ENCODE measurements at regions not wholly inside any gene's neighbourhood (a gene's known extent, or its start where the extent isn't known, plus 50 kb on each side); places are given as distances from the start of the nearest gene placed in this dataset.
"Not testable (repeated sequence)": the region's sequence is repeated elsewhere in the genome, so short reads cannot be mapped to it uniquely, and the experiment has no call there.

DNA sequence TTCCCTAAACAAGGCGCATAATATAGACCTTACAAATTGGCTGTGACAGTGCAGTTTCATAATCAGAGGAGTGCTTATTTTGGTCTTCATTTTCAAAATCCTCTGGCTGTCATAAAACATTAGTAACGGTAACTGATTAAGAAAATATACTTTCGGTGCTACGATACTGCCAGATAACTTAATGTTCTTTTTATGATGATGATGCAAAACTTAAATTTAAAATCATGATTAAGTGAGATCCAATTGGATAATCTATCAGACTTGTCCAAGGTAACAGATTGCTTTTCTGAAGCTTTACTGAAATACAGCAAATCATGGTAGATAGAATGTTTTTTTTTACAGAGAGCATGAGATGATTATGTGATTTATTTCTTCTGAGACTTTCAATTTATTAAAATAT is 364.2 kb upstream of the CNTN3 start:
- DNase-seq: no peak

DNA sequence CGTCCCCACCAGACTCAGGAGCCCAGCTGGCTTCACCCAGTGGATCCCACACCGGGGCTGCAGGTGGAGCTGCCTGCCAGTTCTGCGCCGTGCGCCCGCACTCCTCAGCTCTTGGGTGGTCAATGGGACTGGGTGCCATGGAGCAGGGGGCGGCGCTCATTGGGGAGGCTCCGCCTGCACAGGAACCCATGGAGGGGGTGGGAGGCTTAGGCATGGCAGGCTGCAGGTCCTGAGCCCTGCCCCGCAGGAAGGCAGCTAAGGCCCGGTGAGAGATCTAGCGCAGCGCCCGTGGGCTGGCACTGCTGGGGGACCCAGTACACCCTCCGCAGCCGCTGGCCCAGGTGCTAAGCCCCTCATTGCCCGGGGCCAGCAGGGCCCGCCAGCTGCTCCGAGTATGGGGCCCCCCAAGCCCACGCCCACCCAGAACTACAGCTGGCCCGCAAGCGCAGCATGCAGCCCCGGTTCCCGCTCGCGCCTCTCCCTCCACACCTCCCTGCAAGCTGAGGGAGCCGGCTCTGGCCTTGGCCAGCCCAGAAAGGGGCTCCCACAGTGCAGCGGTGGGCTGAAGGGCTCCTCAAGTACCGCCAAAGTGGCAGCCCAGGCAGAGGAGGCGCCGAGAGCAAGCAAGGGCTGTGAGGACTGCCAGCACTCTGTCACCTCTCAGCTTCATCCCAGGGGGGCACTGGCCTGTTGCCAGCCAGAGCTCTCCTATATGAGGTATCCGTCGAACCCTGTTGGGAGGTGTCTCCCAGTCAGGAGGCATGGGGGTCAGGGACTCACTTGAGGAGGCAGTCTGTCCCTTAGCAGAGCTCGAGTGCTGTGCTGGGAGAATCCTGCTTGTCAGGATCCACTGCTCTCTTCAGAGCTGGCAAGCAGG is 370.8 kb upstream of the CNTN3 start:
- DNase-seq: not testable (repeated sequence)

DNA sequence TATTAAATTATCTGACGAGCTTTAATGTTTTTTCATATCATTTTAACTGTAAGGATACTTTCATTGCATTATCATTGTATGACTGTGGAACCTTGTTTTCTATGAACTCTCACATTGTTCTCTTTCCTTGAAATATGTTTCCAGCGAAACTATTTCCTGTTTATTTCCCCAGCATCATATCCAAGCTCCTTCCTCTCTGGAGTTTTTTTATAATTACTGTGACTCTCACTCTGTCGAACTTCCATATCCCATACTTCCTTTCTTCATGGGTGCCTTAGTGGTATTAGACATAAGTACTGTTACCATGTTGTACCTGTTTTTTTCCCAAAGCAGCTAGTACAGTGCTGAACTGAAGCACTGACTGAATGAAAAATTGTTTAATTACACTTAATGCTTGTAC is 373.6 kb upstream of the CNTN3 start:
- DNase-seq: no peak

DNA sequence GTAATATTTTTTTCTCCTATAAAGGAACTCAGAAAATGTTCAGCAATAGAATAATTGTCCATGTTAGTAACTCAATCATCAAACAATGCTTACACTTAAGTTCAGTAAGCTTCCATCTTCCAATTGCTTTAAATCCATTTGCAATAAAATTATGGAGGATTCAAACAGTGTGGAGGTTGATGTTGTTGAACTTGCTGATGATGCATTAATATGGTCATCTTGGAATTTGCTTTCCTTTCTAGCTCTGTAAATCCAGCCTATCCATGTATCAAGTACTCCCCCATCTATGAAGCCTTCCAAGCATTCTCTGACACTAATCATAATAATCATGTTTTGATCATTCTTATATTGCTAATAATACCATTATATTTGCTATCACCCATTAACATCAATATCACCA is 378.4 kb upstream of the CNTN3 start:
- DNase-seq: no peak

DNA sequence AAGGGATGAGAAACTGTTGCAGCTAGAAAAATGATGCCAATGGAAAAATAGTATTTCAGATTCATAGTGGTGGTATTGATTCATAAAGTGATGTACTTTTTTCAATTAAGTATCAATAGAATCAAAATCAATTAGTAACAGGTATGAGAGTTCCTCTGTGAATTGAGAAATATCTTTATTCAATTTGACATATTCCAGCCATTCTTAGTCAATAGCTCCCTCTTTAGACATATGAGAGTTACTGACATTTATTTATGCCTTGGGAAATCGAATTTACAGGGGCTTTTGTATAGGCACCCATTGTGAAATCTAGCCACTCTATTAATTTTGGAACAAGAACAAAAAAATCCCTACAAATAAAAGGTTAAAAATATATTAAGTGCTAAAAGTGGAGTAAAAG is 386.9 kb upstream of the CNTN3 start:
- no peak for DNase-seq

DNA sequence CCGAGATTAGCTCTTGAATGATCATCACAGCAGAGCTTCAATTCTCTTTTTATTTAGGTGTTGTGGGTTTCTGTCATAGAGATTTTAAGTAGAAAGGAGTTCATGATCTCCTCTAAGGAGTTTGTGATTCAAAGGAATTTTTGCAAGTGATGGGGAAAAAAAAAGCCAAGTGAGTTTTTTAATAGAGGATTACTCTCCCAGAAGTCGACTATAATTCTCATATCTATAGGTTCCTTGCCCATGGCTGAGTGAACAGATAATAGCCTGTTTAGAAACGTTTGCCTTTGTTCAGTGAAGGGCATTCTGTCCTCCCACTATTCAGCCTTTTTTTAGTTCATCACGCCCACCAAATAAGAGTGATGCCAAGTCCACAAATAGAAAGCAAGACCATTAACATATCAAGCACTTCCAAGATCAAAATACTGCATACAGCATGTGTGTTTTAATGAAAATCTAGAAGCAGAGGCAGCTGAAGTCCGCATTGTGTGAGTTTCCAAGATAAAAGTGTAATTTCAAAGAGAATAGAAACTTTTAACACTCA is 398.4 kb upstream of the CNTN3 start:
- no peak for DNase-seq

DNA sequence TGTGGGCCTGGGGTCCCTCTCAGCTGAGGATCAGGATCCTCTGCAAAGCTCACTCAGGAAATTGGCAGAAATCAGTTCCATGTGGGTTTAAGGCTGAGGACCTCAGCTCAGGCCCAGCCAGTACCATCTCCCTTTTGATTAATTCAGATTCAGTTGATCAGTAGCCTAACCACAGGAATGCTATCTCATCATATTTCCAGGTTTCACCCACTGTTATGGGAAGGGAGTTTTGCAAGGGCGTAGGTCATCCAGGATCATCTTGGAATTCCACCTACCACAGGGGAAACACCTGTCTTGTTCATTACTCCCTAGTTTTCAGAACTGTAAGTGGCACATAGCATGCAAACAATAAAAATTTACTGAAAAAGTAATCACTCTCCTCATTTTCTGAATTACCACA is 399.5 kb upstream of the CNTN3 start:
- DNase-seq: no peak

DNA sequence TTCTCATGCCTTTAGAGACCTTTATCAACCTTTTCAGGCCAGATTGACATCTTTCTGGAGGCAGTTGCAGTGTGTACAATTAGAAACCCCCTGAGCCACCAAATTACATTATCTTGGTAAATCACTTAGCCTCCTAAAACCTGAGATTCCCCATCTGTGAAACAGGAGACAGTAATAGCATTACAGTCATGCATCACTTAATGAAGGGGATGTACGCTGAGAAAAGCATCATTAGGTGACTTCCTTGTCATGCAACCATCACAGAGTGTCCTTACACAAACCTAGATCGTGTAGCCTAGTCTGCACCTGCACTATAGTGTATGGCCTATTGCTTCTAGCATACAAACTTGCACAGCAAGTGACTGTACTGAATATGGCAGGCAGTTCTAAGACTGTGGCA is 400.8 kb upstream of the CNTN3 start:
- no peak for DNase-seq

DNA sequence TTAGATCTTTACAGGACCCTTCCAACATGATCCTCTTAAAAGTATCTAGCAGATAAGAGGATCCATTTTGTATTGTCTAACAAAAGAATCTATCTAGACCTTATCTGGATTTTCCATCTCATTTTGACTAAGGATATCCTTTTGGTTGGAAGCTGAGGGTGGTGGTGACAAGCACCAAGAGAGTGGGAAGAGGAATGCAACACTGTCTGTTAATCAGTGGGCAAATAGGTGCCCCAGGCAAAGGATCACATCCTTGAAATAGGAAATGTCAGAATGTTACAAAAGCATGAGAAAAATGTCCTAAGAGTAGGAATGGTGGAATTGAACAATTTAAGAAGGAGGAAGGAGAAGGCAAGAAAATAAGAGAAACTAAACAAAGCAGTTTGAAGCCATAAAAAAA is 420.7 kb upstream of the CNTN3 start:
- no peak for DNase-seq

DNA sequence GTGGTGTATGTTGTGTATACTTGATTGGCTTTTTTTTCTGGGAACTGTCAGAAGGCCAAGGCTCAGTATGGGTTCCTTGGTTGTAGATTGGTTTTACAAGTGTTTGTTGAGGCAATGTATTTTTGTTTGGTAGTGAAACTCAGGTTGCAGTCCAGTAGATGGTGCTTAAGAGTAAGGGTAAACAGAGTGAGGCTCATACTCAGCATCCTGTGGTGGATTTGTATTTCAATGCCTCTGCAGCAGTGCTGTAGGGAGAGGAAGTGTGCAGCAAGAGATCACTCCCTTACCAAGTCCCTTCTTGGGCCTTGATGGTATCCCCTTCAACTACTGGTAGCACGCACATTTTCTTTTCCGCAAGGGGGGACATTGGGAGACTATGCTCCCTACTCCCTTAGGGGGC is 428.5 kb upstream of the CNTN3 start:
- DNase-seq: no peak

DNA sequence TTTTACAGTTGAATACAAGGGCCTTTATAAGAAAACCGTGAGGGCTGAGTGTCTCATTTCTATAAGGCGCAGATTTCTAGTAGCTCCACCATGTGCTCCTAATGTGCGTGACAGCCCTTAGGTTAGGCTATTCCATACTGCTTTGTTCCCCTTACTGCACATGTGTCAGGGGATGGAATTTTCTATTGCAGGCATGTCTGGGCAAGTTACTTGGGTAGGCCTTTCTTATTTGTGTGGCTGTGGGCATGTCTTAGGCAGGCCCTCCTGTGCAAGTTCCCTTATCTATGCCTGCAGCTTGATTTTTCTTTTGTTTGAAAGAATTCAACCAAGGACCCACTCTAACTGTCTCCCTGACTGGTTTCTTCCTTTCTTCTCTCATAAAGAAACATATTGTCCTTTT is 434.2 kb upstream of the CNTN3 start:
- no peak for DNase-seq

DNA sequence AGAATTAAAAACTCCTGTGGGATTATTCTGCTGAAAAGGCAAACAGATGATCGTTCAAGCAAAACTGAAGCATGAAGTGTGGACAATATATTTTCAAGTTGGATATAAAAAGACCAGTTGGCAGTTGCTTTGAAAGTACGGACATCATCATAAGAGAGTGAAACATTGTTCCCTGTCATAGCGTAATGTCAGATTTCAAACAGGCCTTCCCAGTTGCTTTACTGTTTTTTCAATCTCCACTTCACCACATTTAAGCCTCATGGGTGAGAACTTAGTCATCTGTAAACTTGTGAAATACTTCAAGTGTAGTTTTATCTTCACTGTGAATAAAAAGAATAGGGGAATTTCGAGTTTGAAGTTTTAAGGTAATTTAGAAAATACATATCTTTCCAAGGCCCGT is 435.1 kb upstream of the CNTN3 start:
- DNase-seq: no peak

DNA sequence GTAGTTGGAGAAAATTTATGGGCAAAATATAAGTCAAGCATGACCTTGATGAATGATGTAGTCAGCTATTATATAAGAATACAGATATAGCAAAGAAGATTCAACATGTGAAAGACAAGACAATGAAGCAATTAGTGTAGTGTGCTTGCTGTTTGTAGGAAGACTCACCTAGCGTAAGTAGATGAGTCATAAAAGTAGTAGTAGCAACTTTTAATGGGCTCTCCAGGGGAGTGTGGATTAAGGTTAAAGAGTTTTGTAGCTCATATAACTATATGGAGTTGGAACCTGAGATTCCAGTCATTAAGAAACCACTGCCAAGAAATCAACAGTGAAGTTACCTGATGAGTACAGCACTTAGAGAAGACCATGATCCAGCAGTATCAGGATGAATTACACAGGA is 444.7 kb upstream of the CNTN3 start:
- DNase-seq: no peak

DNA sequence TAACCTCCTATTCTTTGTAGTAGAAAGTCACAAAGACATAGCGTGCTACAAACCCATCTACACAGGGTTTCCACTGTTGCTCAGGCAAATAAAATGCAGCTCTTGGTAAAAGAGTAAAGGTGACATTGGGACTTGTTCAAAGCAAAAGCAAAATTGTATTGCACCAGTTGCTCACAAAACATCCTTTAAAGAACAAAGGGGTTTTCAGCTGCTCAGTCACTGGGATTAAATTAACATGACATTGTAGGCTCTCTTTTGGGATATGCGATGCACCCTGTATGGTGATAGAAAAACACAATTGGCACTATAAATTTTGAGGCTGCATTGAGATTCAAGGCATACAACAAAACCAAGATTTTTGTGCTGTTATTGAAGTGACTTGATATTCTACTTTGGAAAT is 447.3 kb upstream of the CNTN3 start:
- no peak for DNase-seq

DNA sequence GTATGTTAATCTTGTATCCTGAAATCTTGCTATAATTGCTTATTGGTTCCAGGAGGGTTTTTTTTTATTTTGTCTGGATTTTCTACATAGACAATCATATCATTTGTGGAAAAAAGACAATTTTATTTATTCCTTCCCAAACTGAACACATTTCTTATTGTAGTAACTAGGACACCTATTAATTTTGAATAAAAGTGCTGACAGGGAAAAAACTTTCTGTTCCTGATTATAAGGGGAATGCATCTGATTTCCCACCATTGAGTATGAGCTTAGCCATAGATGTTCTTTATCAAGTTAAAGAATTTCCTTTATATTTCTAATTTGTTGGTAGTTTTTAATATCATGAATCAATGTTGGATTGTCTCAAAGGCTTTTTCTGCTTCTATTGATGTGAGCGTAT is 460.7 kb upstream of the CNTN3 start:
- DNase-seq: no peak

DNA sequence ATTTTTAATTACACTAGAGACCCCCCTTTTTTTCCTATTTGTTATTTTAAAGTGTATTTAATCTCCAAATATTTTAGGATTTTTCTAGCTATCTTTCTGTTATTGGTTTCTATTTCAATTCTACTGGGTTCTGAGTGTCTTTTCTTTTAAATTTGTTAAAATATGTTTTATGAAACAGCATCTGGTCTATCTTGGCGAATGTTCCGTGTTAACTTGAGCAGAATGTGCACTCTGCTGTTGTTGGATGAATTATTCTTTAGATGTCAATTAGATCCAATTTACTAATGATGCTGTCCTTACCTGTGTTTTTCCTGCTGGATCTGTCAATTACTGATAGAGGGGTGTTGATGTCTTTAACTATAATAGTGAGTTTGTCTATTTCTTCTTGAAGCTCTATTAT is 462.0 kb upstream of the CNTN3 start:
- no peak for DNase-seq

DNA sequence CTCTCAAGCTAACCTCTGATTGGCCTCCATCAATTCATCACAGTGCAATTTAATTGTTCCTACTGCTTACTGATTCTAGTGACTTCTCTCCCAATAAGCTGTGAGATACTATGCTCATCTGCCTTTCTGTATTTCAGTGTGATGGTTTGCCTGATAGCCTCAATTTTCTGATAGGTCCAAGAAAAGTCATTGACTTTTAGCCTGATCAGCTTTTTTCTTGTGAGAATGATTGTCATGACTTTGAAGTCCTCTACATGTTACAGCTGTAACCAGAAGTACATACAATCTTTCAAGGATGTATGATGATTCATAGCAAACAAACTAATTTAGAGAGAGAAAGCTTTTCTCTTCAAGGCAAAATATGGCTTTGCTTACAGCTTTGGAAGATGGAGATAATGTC is 463.8 kb upstream of the CNTN3 start:
- DNase-seq: no peak

DNA sequence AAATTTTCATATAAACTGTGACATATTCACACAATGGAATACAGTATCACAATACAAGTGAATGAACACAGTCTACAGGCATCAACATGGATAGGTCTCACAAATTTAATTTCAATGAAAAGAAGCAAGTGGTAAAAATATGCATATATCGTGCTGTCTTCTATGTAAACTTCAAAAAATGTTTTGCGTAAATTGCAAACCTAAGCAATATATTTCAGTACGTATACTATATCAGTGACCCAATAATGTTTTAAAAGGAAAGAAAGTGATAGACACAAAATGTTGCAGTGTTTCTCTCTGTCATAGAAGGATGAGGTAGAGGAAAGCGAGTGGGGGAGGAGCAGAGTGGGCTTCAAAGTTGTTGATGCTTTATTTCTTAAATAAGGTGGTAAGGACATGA is 468.4 kb upstream of the CNTN3 start:
- DNase-seq: no peak

DNA sequence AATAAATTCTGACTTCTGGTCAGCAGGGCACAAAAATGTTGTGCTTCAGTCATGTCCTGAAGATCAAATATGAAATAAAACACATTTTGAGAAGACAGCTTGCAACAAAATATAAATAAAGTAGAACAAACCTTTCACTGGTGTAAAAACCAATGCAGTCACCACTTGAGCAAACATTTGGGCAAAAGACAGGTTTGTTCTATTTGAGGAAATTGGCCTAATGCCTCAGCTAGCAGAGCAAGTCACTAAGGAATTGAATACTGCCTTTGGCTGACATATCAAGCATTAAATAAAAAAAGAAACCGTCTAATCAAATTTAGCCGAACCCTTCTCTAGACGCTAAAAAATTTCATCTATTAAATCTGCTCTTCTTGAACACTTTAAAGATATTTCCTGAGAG is 475.4 kb upstream of the CNTN3 start:
- DNase-seq: no peak

DNA sequence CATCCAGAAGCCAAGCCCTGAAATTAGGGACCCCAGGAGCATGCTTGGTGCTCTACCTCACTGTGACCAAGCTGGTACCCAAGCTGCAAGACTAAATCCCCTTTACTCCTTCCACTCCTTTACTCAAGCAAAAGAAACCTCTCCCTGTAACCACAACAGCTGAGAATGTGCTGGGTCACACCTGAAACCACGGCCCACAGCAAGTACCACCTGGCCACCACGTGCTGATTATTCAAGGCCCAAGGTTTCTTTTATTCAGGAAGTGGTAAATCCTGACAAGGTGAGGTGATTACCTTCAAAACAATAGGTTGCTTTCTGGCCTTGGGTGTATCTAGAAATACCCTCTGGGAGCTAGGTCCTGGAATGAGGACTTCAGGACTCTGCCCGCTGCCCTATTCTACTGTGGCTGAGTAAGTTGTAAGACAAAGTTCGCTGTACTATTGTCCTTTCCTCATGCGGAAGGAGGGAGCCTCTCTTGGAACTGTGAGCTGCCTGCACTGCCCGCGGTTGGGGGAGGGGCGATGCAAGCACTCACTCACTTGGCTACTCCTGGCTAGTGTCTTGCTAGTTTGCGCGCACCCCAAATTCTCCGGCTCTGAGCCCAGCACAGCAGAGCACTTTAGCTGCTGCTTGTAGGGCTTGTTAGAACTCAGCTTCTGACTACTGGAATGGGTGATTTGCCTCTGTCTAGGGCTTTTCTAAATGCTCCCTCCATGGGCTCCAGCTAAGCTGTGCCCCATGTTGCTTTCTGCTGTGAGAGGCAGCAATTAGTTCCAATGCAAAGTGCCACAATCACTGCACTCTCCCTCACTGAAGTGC is 487.1 kb upstream of the CNTN3 start:
- no peak for DNase-seq

DNA sequence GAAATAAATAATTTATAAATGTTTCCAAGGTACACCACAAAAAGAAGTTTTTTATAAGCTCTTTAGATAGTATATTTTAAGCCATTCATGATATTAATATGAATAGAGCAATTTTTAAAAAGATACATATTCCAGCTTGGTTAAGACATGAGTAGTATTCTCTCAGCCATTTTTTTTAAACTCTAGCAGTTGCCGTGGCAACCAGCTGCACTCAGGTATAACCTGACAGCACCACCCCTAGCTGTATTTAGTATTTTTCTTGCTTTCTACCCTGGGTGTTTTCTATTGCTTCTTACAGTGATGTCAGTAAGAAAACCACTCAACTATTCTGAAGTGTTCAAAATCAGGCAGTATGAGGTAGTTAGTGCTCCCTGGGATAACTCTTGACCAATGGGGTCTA is 496.3 kb upstream of the CNTN3 start:
- DNase-seq: no peak

DNA sequence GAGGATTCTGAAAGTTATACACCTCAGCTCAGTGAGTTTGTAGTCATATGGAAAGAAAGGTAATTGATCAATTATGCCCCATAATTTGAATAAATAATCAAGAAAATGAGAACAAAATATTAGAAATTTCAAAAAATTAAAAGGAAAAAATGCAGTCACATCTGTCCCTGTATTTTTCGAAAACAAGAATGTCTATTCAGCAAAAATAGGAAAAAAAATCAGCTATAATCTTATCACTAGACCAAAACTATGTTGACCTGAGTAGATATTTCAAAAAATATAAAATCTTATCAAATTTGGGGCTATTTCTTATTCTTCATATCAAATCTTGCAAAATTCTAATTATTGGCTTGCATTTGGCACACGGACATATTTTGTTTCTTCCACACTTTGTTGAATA is 501.2 kb upstream of the CNTN3 start:
- DNase-seq: no peak

DNA sequence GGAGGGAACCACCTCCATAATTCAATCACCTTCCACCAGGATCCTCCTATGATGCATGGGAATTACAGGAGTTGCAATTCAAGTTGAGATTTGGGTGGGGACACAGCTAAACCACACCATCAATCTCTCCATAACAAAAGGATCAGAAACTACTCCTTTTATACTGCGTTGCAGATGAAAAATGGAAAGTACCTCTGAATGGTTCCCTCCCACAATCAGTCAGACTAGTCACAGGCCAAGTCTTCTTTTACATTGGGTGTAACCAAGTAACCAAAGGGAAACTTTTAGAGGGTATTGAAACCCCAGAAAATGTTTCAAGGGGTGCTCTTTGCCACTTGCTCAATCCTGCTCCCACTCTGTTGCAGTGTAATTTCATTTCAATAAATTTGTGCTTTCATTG is 504.3 kb upstream of the CNTN3 start:
- DNase-seq: no peak

DNA sequence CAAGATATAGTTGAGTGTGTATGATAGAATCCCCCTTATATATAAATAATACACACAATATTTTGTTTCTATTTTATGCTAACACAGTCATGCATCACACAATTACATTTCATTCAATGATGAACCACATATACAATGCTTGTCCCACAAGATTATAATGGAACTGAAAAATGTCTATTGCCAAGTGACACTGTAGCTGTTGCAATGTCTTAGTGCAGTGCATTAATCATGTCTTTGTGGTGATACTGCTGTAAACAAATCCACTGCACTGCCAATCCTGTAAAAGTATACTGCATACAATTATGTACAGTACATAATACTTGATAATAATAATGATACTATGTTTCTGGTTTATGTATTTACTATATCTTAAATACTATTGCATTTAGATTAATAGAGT is 512.1 kb upstream of the CNTN3 start:
- no peak for DNase-seq

Data from activated CD4-positive, alpha-beta T cell treated with anti-CD3 and anti-CD28 coated beads, Interleukin-10, Interleukin-2, amounts not matched to agents 100 ng/mL and 50 ng/mL, durations not matched to agents 16 hours and 8 hours (primary cell).